ENCODE measurements at regions not wholly inside any gene's neighbourhood (a gene's known extent, or its start where the extent isn't known, plus 50 kb on each side); places are given as distances from the start of the nearest gene placed in this dataset.

- DNase-seq (ENCODE audit: low spot score) = no peak
Measured at GRCh38 chr13:99911965-99912566, 59.5 kb downstream of the ZIC5 start.

DNA sequence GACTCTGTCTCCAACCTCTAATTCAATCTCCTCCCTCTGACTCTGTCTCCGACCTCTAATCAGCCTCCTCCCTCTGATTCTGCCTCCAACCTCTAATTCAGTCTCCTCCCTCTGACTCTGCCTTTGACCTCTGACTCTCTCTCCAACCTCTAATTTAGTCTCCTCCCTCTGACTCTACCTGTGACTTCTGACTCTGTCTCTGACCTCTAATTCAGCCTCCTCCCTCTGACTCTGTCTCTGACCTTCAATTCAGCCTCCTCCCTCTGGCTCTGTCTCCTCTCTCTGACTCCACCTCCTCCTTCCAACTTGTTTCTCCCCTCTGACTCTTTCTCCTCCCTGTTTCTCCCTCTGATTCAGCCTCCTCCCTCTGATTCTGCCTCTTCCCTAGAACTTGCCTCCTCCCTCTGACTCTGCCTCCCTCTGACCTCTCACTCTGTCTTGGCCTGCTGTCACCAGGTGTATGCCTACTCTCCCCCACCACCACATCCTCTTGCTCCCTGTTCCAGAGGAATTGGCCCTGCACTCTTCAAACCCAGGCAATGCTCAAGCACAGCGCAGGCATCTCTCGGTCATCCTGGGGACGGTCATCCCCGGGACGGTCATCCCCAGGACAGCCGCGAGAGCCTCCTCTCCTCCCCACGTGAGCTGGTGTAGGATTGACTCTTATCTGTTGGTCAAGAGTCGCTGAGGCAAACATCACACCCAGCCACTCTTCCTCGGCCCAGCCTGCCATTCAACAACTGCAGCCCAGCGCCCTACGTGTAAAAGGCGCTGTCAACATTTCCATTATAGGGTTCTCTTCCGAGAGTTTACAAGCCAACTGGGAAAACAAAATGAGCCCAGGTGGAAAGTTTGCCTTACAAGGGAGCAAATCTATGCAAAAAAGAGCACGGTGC lies 60.2 kb downstream of the ZIC5 start:
- DNase-seq (ENCODE audit: low spot score) = no peak

- DNase-seq (ENCODE audit: low spot score) = no peak
Measured at GRCh38 chr13:99909836-99910619, 61.5 kb downstream of the ZIC5 start.

GRCh38 chr13:99909097-99909835 lies 62.3 kb downstream of the ZIC5 start:
- DNase-seq (ENCODE audit: low spot score) = no peak

DNA sequence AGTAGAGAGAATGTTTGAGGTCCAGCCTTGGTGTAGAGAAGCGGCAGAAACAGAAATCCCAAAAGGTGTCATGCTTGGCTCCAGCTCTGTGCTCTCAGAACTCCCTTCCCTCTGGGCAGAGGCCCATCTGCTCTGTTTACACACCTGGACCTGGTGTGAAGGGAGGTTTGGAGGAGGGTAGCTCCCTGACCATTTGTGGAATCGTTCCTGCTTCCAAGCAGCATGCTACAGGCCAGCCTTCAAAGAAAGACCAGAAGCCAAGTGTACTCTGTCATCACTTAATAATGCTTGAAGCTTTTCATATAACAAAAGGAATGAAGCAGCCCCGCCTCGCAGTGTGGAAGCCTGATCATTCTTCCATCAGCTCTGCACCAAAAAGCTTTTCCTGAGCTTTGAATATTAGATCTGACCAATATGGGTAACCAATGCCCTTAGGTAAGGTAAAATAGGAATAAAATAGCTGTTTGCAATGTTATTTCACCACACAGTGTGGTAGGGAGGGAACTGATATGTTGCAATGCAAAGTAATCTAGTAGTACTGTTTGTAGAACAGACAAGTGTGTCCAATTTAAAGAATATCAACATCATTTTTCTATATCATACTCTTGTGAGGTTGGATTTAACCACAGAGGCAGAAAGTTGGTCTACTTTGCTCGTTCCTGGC lies 63.3 kb downstream of the ZIC5 start:
- no peak for DNase-seq (ENCODE audit: low spot score)

- DNase-seq (ENCODE audit: low spot score) = no peak
Measured at GRCh38 chr13:99907627-99908026, 63.9 kb downstream of the ZIC5 start.

- no peak for DNase-seq (ENCODE audit: low spot score)
Measured at GRCh38 chr13:99907038-99907437, 64.5 kb downstream of the ZIC5 start.

GRCh38 chr13:99905814-99906213 lies 65.8 kb downstream of the ZIC5 start:
- DNase-seq (ENCODE audit: low spot score) = no peak

GRCh38 chr13:99905224-99905623 lies 66.3 kb downstream of the ZIC5 start:
- no peak for DNase-seq (ENCODE audit: low spot score)

GRCh38 chr13:99903140-99903539 lies 68.4 kb downstream of the ZIC5 start:
- DNase-seq (ENCODE audit: low spot score) = no peak

DNA sequence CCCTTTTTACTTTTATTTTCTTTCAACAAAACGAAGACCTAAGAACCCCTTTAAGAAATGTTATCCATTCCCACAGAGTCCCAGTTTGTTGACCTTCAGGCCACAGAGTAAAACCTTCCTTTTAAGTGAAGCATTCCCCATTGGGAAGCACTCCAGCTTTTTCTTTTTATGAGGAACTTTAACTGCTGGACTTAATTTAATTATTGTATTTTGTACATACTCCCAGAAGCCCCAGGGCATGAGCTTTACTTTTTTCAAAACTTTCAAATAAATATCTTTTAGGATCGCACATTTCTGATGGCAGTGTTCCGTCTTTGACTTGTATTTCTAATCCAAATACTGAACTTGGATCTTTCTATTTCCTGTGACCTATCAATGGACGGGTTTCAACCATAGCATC lies 68.9 kb downstream of the ZIC5 start:
- no peak for DNase-seq (ENCODE audit: low spot score)

DNA sequence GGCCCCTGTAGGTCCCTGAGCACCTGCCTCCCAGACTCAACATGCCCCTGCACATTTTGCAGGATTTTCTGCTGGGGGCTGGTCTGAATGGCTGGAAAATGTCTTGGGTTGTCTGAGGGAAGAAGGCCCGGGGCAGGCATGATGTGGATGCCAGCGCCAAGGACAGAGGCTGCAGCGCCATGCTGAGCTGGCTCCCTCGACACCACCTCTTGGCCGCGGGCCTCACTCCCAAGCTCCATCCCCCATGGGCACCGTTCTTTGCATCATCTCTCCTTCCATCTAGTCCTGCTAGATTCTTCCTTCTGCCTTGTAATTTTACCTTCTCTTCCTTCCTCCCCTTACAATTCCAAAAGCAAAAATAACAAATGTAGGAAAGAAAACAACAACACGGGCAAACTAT lies 70.6 kb downstream of the ZIC5 start:
- DNase-seq (ENCODE audit: low spot score) = no peak

GRCh38 chr13:99898421-99898820 lies 73.1 kb downstream of the ZIC5 start:
- no peak for DNase-seq (ENCODE audit: low spot score)

GRCh38 chr13:99897076-99897440 lies 74.5 kb downstream of the ZIC5 start:
- no peak for DNase-seq (ENCODE audit: low spot score)

- no peak for DNase-seq (ENCODE audit: low spot score)
Measured at GRCh38 chr13:99896369-99897075, 75.0 kb downstream of the ZIC5 start.

GRCh38 chr13:99895444-99896368 lies 75.9 kb downstream of the ZIC5 start:
- DNase-seq (ENCODE audit: low spot score) = no peak

DNA sequence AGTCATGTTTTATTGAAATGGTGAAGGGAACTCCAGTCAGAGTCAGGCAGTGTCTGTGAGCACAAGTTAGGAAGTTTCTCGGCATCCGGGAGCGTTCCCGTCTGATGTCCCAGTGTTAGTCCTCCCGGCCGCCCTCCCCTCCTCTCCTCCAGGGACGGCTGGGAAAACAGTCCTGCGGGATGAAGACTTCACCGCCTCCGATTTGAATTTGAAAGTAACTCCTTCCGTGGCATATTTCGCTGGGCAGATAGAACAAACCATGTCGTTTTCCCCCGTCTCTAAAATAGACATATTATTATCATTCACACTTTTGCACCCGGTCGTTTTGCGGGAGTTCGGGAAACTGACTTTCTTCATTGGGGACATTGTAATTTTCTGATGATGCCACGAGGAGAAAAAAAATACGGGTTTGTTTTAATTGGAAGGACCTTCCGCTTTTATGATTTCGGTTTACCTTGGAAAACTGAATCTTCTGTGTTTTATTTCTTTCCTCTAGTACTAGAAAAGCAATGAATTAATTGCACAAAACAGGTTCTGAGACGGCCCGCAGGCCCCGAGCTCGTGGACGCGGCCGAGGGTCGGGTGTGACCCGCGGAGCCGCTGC lies 76.6 kb downstream of the ZIC5 start:
- no peak for DNase-seq (ENCODE audit: low spot score)

- no peak for DNase-seq (ENCODE audit: low spot score)
Measured at GRCh38 chr13:99894105-99894839, 77.3 kb downstream of the ZIC5 start.

- DNase-seq (ENCODE audit: low spot score) = no peak
Measured at GRCh38 chr13:99893567-99893966, 78.0 kb downstream of the ZIC5 start.

All from COLO829 (cell line).